Upper lobe of left lung (tissue), 4 donors: ENCODE measurements at regions not wholly inside any gene's neighbourhood (a gene's known extent, or its start where the extent isn't known, plus 50 kb on each side); places are given as distances from the start of the nearest gene placed in this dataset.

Experiments
- CTCF ChIP-seq, 6 experiments: fragments of 450-650 bp in 4 of 6; fragments of 200-600 bp in 2 of 6; sonication (generic) in 2 of 6; IDR thresholded peaks; one replicate each; pipeline ENCODE4 v1.5.1; 2016 to 2019; ENCODE audit warnings: antibody characterized with exemption in 6 of 6
- POLR2A ChIP-seq, 4 donors: fragments of 450-650 bp; IDR thresholded peaks; one replicate each; pipeline ENCODE4 v1.5.1; 2016 to 2017; ENCODE audit warnings: antibody characterized with exemption in 4 of 4, mild to moderate bottlenecking in 2 of 4

GRCh38 chr11:71109586-71109985 is 142.8 kb downstream of the SHANK2 start:
- no peak for TF ChIP-seq CTCF (IDR thresholded peaks at IDR 0.05)
- TF ChIP-seq POLR2A (IDR thresholded peaks at IDR 0.05), result no peak
